Loucy (cell line): ENCODE measurements at regions not wholly inside any gene's neighbourhood (a gene's known extent, or its start where the extent isn't known, plus 50 kb on each side); places are given as distances from the start of the nearest gene placed in this dataset.

ENCODE experiments used
- H2AFZ ChIP-seq: fragments of 200-600 bp; sonication (generic); 2 replicates; pipeline ENCODE4 v1.6.0; 2016; ENCODE audit warnings: antibody characterized with exemption, mild to moderate bottlenecking, low read length, moderate library complexity
- H3F3A ChIP-seq: fragments of 200-600 bp; 2 replicates; pipeline ENCODE4 v1.6.0; 2016; ENCODE audit warnings: antibody characterized with exemption, low read depth, mild to moderate bottlenecking
- H3K27me3 ChIP-seq: fragments of 200-600 bp; sonication (generic); 2 replicates; pipeline ENCODE4 v1.6.1; 2014; ENCODE audit warnings: low read length, mild to moderate bottlenecking; ENCODE audit not compliant: insufficient read depth, poor library complexity, severe bottlenecking
- H3K36me3 ChIP-seq: fragments of 200-600 bp; sonication (generic); 2 replicates; pipeline ENCODE4 v1.6.1; 2016; ENCODE audit warnings: low read length; ENCODE audit not compliant: insufficient read depth
- H3K4me1 ChIP-seq: fragments of 200-600 bp; sonication (generic); 2 replicates; pipeline ENCODE4 v1.5.1; 2014; ENCODE audit warnings: low read length, mild to moderate bottlenecking; ENCODE audit not compliant: insufficient read depth, poor library complexity, severe bottlenecking
- H3K4me2 ChIP-seq: fragments of 200-600 bp; sonication (generic); 2 replicates; pipeline ENCODE4 v1.6.0; 2014; ENCODE audit warnings: antibody characterized with exemption, low read length, low read depth, mild to moderate bottlenecking; ENCODE audit not compliant: poor library complexity, severe bottlenecking
- H3K4me3 ChIP-seq: fragments of 200-600 bp; sonication (generic); 2 replicates; pipeline ENCODE4 v1.5.1; 2014; ENCODE audit warnings: low read length, mild to moderate bottlenecking, mixed read lengths; ENCODE audit not compliant: poor library complexity, severe bottlenecking
- H3K79me2 ChIP-seq: fragments of 200-600 bp; sonication (generic); 2 replicates; pipeline ENCODE4 v1.6.1; 2014; ENCODE audit warnings: low read length; ENCODE audit not compliant: insufficient read depth
- H3K9ac ChIP-seq: fragments of 200-600 bp; sonication (generic); 2 replicates; pipeline ENCODE4 v1.6.0; 2014; ENCODE audit warnings: mild to moderate bottlenecking, low read depth, low read length, moderate library complexity; ENCODE audit not compliant: poor library complexity, severe bottlenecking
- H3K9me2 ChIP-seq: fragments of 200-600 bp; sonication (generic); replicated peaks from 2 replicates; pipeline ENCODE4 v1.6.1; 2016; ENCODE audit warnings: low read depth, low read length, mixed read lengths
- H3K9me3 ChIP-seq: fragments of 200-600 bp; sonication (generic); 2 replicates; pipeline ENCODE4 v1.6.1; 2014; ENCODE audit warnings: mild to moderate bottlenecking, antibody characterized with exemption, low read length, low read depth; ENCODE audit not compliant: insufficient read depth
- H4K20me1 ChIP-seq: fragments of 200-600 bp; sonication (generic); 2 replicates; pipeline ENCODE4 v1.6.0; 2014; ENCODE audit warnings: antibody characterized with exemption, low read length, mild to moderate bottlenecking; ENCODE audit not compliant: insufficient read depth, poor library complexity, severe bottlenecking
- CTCF ChIP-seq: fragments of 200-600 bp; sonication (generic); conservative IDR thresholded peaks from 2 replicates; pipeline ENCODE4 v1.5.1; 2014; ENCODE audit warnings: mild to moderate bottlenecking, antibody characterized with exemption, low read length
- EZH2phosphoT487 ChIP-seq: fragments of 200-600 bp; IDR thresholded peaks from 2 replicates; pipeline ENCODE4 v1.6.1; 2018; ENCODE audit warnings: antibody characterized with exemption, mild to moderate bottlenecking, moderate library complexity, borderline replicate concordance

GRCh38 chr14:58850011-58850410 is 212.2 kb downstream of the DACT1 start:
- no peak for TF ChIP-seq EZH2phosphoT487
- no peak for TF ChIP-seq CTCF
- no peaks in the 10 kb centered on the region for H3K79me2 ChIP-seq
- H4K20me1 ChIP-seq: no peaks in the 10 kb centered on the region
- H3K27me3 ChIP-seq: no peaks in the 10 kb centered on the region
- no peak overlapping the region for H3K4me2 ChIP-seq
- no peaks in the 10 kb centered on the region for H3K9me3 ChIP-seq
- H3K36me3 ChIP-seq: no peaks in the 10 kb centered on the region
- no peak overlapping the region for H2AFZ ChIP-seq
- no peak overlapping the region for H3K4me3 ChIP-seq
- H3K4me1 ChIP-seq: no peaks in the 10 kb centered on the region
- H3K9ac ChIP-seq: no peak overlapping the region
- no peaks in the 10 kb centered on the region for H3F3A ChIP-seq
- no peaks in the 10 kb centered on the region for H3K9me2 ChIP-seq

GRCh38 chr14:58861586-58861985 is 223.8 kb downstream of the DACT1 start:
- H3K9me3 ChIP-seq: peaks cover 13% of the 10 kb centered on the region
- no peak overlapping the region for H3K4me2 ChIP-seq
- no peaks in the 10 kb centered on the region; the same call in 1 of the 2 replicates for H3K36me3 ChIP-seq
- H4K20me1 ChIP-seq: no peaks in the 10 kb centered on the region
- H3K9me2 ChIP-seq: no peaks in the 10 kb centered on the region
- H3K4me3 ChIP-seq: no peak overlapping the region
- H3K4me1 ChIP-seq: no peaks in the 10 kb centered on the region
- H2AFZ ChIP-seq: no peak overlapping the region
- TF ChIP-seq EZH2phosphoT487: no peak
- no peak overlapping the region for H3K9ac ChIP-seq
- no peaks in the 10 kb centered on the region for H3F3A ChIP-seq
- H3K79me2 ChIP-seq: no peaks in the 10 kb centered on the region
- H3K27me3 ChIP-seq: no peaks in the 10 kb centered on the region

GRCh38 chr14:58862416-58863160 is 224.8 kb downstream of the DACT1 start:
- H3K4me2 ChIP-seq: no peak overlapping the region
- H3K27me3 ChIP-seq: no peaks in the 10 kb centered on the region
- no peaks in the 10 kb centered on the region for H3K9me2 ChIP-seq
- H4K20me1 ChIP-seq: no peaks in the 10 kb centered on the region
- no peak overlapping the region for H3K4me3 ChIP-seq
- H3K9me3 ChIP-seq: peaks cover 13% of the 10 kb centered on the region
- H3K4me1 ChIP-seq: no peaks in the 10 kb centered on the region
- no peaks in the 10 kb centered on the region for H3F3A ChIP-seq
- H2AFZ ChIP-seq: no peak overlapping the region
- no peaks in the 10 kb centered on the region for H3K79me2 ChIP-seq
- H3K36me3 ChIP-seq: no peaks in the 10 kb centered on the region; the same call in 1 of the 2 replicates
- H3K9ac ChIP-seq: no peak overlapping the region
- TF ChIP-seq CTCF: no peak
- TF ChIP-seq EZH2phosphoT487: no peak
